HCT116 (cell line): ENCODE measurements at regions not wholly inside any gene's neighbourhood (a gene's known extent, or its start where the extent isn't known, plus 50 kb on each side); places are given as distances from the start of the nearest gene placed in this dataset.

ENCODE experiments used
- ATAC-seq: fragments of 200-7000 bp; cut with Tn5 transposase; 2 replicates; pipeline ENCODE4 v1.9.1; 2020; ENCODE audit warnings: mild to moderate bottlenecking, moderate library complexity
- BruUV-seq: library from RNA; stranded (reverse); fragments of 400-500 nt; replicated peaks from 2 replicates; lab custom pipeline; 2021; lab: Mats Ljungman, UMichigan
- CTCF ChIA-PET: fragments of 300-600 bp; sonication (Branson Sonifier 250); formaldehyde crosslinking; loops from one replicate; lab custom pipeline; 2021; ENCODE audit warnings: antibody characterized with exemption; lab: Charles Lee
- POLR2A ChIA-PET: fragments of 300-600, 350-600 bp; sonication (Branson Sonifier 250); formaldehyde crosslinking; loops from one replicate; lab custom pipeline; 2021; ENCODE audit warnings: antibody characterized with exemption; lab: Charles Lee
- RAD21 ChIA-PET, 2 experiments: fragments of 300-600 bp; sonication (Branson Sonifier 250); formaldehyde crosslinking; loops; one replicate each; lab custom pipeline; 2023; ENCODE audit warnings: low total read pairs in 2 of 2; ENCODE audit not compliant: uncharacterized antibody in 2 of 2, unreplicated experiment in 2 of 2, low non-redundant PET in 1 of 2; lab: Charles Lee
- DNase-seq: peaks from one replicate; pipeline ENCODE4 v3.0.0-alpha.2; 2010; ENCODE audit warnings: low read depth, low spot score
- H2AFZ ChIP-seq: fragments of 200-600 bp; shearing (Covaris generic), sonication (generic); 2 replicates; pipeline ENCODE4 v1.6.1; 2017; ENCODE audit warnings: low read depth, mixed run types, mixed read lengths, antibody characterized with exemption, low read length; ENCODE audit not compliant: poor library complexity, severe bottlenecking
- H3K27ac ChIP-seq: 2 replicates; pipeline ENCODE4 v1.5.1; 2012; ENCODE audit warnings: low read depth, low read length
- H3K27me3 ChIP-seq: fragments of 200-600 bp; sonication (generic); 2 replicates; pipeline ENCODE4 v1.6.1; 2016; ENCODE audit warnings: mixed run types, low read length, mixed read lengths; ENCODE audit not compliant: insufficient read depth
- H3K36me3 ChIP-seq, 2 experiments: fragments of 200-500 bp in 1 of 2; fragments of 200-600 bp in 1 of 2; sonication (Bioruptor generic) in 1 of 2; sonication (generic) in 1 of 2; 2 replicates each; pipeline versions ENCODE4 v1.5.1 to v1.6.1; 2014 to 2016; ENCODE audit warnings: low read length in 2 of 2, inconsistent platforms in 1 of 2, mixed read lengths in 1 of 2, mixed run types in 1 of 2; ENCODE audit not compliant: insufficient read depth in 2 of 2, control insufficient read depth in 1 of 2
- H3K4me1 ChIP-seq, 2 experiments: fragments of 200-600 bp in 1 of 2; sonication (generic) in 1 of 2; 2 replicates each; pipeline versions ENCODE4 v1.5.1 to v1.6.1; 2012 to 2017; ENCODE audit warnings: low read length in 2 of 2, inconsistent platforms in 1 of 2, mild to moderate bottlenecking in 1 of 2, mixed read lengths in 1 of 2, mixed run types in 1 of 2, moderate library complexity in 1 of 2; ENCODE audit not compliant: insufficient read depth in 2 of 2, control insufficient read depth in 1 of 2
- H3K4me2 ChIP-seq: fragments of 200-600 bp; sonication (generic); 2 replicates; pipeline ENCODE4 v1.6.1; 2017; ENCODE audit warnings: mixed run types, low read length, mixed read lengths
- H3K4me3 ChIP-seq, 2 experiments: fragments of 200-600 bp in 1 of 2; sonication (generic) in 1 of 2; replicated peaks in 1 of 2; 2 replicates each; pipeline ENCODE4 v1.5.1; 2011 to 2016; ENCODE audit warnings: low read length in 2 of 2, control low read depth in 1 of 2, low read depth in 1 of 2, mild to moderate bottlenecking in 1 of 2, mixed read lengths in 1 of 2, mixed run types in 1 of 2
- H3K79me2 ChIP-seq: fragments of 200-600 bp; sonication (generic); 2 replicates; pipeline ENCODE4 v1.6.1; 2017; ENCODE audit warnings: mild to moderate bottlenecking, mixed run types, low read length, moderate library complexity, mixed read lengths; ENCODE audit not compliant: insufficient read depth
- H3K9ac ChIP-seq: fragments of 200-600 bp; sonication (generic); 2 replicates; pipeline ENCODE4 v1.6.1; 2016; ENCODE audit warnings: low read length, mixed read lengths
- H3K9me2 ChIP-seq: fragments of 200-600 bp; sonication (generic), shearing (Covaris generic); 2 replicates; pipeline ENCODE4 v1.6.1; 2017; ENCODE audit warnings: mixed run types, mild to moderate bottlenecking, moderate library complexity; ENCODE audit not compliant: insufficient read depth
- H3K9me3 ChIP-seq, 2 experiments: fragments of 200-500 bp in 1 of 2; fragments of 200-600 bp in 1 of 2; sonication (Bioruptor generic) in 1 of 2; sonication (generic) in 1 of 2; 2 replicates each; pipeline ENCODE4 v1.6.1; 2014 to 2017; ENCODE audit warnings: low read length in 2 of 2, mixed read lengths in 2 of 2, inconsistent platforms in 1 of 2, low read depth in 1 of 2, mild to moderate bottlenecking in 1 of 2, mixed run types in 1 of 2, moderate library complexity in 1 of 2; ENCODE audit not compliant: control insufficient read depth in 1 of 2, insufficient read depth in 1 of 2
- H4K20me1 ChIP-seq: fragments of 200-600 bp; sonication (generic), shearing (Covaris generic); 2 replicates; pipeline ENCODE4 v1.6.1; 2017; ENCODE audit warnings: mixed run types, mild to moderate bottlenecking, moderate library complexity; ENCODE audit not compliant: insufficient read depth
- JUND ChIP-seq: IDR thresholded peaks from 2 replicates; pipeline ENCODE4 v1.6.1; 2012
- RAD21 ChIP-seq: IDR thresholded peaks from 2 replicates; pipeline ENCODE4 v1.6.1; 2012; ENCODE audit warnings: low read depth, mild to moderate bottlenecking
- ZFX ChIP-seq: fragments of 450-650 bp; IDR thresholded peaks from 2 replicates; pipeline ENCODE4 v1.6.1; 2017
- intact Hi-C: fragments of 100-400 bp; cut with micrococcal nuclease; formaldehyde crosslinking; loops from 2 replicates; pipeline ENCODE4 v1.10.0; 2022
- TF ChIP-seq, protein P1 (sequence below): IDR thresholded peaks from 2 replicates; pipeline ENCODE4 v1.6.1; 2011; ENCODE audit warnings: mild to moderate bottlenecking, low read length, moderate library complexity; ENCODE audit not compliant: insufficient replicate concordance; ENCODE audit errors: extremely low read depth
- TF ChIP-seq, protein P2 (sequence below), 3 experiments: fragments of 200-600 bp in 1 of 3; sonication (generic) in 1 of 3; IDR thresholded peaks in 2 of 3; conservative IDR thresholded peaks in 1 of 3; 2 replicates each; pipeline ENCODE4 v1.5.1; 2012 to 2017; ENCODE audit warnings: low read depth in 2 of 3, low read length in 2 of 3, antibody characterized with exemption in 1 of 3, borderline replicate concordance in 1 of 3, control low read depth in 1 of 3, mild to moderate bottlenecking in 1 of 3, mixed read lengths in 1 of 3, mixed run types in 1 of 3, moderate library complexity in 1 of 3; ENCODE audit not compliant: insufficient read depth in 1 of 3

DNA sequence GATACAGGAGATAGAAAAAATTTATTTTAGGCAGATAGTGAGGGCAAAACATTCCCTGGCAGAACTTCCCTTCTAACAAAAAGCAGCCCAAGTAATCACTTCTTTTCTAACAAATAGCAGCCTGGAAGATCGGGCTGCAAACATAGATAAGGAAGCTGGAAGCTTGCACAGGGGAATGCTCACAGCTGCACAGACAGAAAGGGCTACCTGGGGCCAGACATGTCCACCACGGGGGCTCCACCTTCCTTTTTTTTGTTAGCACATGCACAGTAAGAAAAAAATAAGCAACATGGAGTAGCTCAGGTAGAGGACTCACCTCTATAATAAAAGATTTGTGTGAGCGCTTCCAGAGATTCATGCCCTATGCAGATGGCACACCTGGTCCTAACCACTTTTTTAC, 420.5 kb downstream of the PTH2R start:
- Histone ChIP-seq H3K27ac (no peak overlapping the region), H3K9ac (no peak overlapping the region), H3K4me3 (no peak overlapping the region), H3K4me2 (no peak overlapping the region), H4K20me1 (no peaks in the 10 kb centered on the region), H2AFZ (no peak overlapping the region), H3K36me3 (no peaks in the 10 kb centered on the region), H3K9me2 (no peaks in the 10 kb centered on the region), H3K27me3 (0 out of 2 replicates have a peak, but pooled peaks cover 9% of the 10 kb centered on the region), H3K9me3 (no peaks in the 10 kb centered on the region), H3K79me2 (no peaks in the 10 kb centered on the region), H3K4me1 (no peaks in the 10 kb centered on the region)
- ATAC-seq (no peak), DNase-seq (no peak)
- intact Hi-C loops, result no loop called here
- no TSS peak for BruUV-seq
- CTCF ChIA-PET, result no interaction called here
- RAD21 ChIA-PET, result no interaction called here
- POLR2A ChIA-PET, result no interaction called here
- TF ChIP-seq RAD21 (no peak), JUND (no peak), ZFX (no peak)
- TF ChIP-seq, protein P1, sequence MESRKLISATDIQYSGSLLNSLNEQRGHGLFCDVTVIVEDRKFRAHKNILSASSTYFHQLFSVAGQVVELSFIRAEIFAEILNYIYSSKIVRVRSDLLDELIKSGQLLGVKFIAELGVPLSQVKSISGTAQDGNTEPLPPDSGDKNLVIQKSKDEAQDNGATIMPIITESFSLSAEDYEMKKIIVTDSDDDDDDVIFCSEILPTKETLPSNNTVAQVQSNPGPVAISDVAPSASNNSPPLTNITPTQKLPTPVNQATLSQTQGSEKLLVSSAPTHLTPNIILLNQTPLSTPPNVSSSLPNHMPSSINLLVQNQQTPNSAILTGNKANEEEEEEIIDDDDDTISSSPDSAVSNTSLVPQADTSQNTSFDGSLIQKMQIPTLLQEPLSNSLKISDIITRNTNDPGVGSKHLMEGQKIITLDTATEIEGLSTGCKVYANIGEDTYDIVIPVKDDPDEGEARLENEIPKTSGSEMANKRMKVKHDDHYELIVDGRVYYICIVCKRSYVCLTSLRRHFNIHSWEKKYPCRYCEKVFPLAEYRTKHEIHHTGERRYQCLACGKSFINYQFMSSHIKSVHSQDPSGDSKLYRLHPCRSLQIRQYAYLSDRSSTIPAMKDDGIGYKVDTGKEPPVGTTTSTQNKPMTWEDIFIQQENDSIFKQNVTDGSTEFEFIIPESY, result no peak
- TF ChIP-seq, protein P2, sequence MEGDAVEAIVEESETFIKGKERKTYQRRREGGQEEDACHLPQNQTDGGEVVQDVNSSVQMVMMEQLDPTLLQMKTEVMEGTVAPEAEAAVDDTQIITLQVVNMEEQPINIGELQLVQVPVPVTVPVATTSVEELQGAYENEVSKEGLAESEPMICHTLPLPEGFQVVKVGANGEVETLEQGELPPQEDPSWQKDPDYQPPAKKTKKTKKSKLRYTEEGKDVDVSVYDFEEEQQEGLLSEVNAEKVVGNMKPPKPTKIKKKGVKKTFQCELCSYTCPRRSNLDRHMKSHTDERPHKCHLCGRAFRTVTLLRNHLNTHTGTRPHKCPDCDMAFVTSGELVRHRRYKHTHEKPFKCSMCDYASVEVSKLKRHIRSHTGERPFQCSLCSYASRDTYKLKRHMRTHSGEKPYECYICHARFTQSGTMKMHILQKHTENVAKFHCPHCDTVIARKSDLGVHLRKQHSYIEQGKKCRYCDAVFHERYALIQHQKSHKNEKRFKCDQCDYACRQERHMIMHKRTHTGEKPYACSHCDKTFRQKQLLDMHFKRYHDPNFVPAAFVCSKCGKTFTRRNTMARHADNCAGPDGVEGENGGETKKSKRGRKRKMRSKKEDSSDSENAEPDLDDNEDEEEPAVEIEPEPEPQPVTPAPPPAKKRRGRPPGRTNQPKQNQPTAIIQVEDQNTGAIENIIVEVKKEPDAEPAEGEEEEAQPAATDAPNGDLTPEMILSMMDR (IDR thresholded peaks at IDR 0.05 in 2 of 3, conservative IDR thresholded peaks at IDR 0.05 in 1 of 3; ENCODE audit: borderline replicate concordance in 1 of 3, insufficient read depth in 1 of 3, low read depth in 2 of 3, low read length in 2 of 3), result no peak
